Hepatic stellate cell (primary cell): ENCODE measurements at regions not wholly inside any gene's neighbourhood (a gene's known extent, or its start where the extent isn't known, plus 50 kb on each side); places are given as distances from the start of the nearest gene placed in this dataset.

Source experiments
- DNase-seq: peaks from one replicate; pipeline ENCODE4 v3.0.0; 2011; ENCODE audit warnings: low spot score

DNA sequence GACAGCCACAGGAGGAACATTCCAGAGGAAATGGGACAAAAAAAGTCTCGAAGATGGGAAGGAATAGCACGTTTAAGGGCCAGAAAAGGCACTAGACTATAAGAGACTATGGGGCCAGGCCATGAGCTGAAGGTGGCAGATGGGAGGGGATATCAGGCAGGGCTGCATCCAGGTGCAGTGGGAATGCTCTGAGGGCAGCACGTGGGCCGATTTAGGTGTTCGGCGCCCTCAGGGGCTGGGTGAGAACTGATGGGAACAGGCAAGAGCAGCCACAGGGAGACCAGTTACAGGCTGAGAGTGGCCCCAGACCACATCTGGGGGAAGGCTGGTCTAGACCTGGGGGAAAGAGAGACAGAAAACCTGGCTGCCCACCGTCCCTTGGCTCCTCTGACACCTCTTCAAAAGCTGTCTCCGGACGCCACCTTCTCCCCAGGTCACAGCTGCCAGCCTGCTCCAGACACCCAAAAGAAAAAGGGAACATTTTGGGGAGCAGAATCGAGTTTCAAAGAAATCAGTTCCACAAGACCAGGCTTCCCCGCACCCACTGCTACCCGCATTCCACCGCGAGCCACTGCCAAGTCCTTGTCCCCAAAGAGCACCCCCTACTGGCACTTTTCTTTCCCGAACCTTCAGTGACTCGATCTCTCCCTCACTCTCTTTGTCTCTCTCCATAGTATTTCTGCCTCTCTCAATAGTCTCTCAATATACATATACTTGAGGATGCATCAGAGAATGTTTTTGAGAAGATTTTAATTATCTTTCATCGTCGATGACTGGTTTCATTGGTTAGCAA is 190.1 kb upstream of the AGAP1 start:
- DNase-seq, result no peak

DNA sequence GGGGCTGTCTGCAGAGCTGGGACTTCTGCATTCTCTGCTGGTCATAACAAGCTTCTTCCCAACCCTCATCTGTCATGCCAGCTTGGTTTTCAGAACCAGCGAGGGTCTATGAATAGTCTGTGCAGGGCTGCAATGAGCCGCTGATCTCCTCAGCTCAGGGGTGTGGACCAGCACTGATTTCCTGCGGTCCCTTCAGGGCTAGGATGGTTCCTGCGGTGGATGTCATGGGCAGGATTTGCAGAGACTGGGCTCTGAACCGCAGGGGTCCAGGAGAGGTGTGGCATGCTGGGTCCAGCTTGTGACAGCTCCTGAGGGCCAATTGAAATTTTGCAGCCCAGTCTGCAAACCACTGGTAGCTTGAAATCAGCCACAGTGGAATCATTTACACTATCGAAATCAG is 188.2 kb upstream of the AGAP1 start:
- DNase-seq, result no peak

DNA sequence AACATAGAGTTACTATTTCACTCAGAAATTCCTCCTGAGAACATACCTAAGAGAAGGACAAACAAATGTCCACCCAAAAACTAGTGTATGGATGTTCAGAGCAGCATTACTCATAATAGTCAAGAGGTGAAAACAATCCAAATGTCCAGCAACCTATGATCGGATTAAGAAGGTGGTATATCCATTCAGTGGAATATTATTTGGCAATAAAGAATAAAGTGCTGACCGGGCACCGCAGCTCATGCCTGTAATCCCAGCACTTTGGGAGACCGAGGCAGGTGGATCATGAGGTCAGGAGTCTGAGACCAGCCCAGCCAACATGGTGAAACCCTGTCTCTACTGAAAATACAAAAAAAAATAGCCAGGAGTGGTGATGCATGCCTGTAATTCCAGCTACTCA is 182.8 kb upstream of the AGAP1 start:
- no peak for DNase-seq

- no peak for DNase-seq
Measured at GRCh38 chr2:235312571-235312970, 181.3 kb upstream of the AGAP1 start.

DNA sequence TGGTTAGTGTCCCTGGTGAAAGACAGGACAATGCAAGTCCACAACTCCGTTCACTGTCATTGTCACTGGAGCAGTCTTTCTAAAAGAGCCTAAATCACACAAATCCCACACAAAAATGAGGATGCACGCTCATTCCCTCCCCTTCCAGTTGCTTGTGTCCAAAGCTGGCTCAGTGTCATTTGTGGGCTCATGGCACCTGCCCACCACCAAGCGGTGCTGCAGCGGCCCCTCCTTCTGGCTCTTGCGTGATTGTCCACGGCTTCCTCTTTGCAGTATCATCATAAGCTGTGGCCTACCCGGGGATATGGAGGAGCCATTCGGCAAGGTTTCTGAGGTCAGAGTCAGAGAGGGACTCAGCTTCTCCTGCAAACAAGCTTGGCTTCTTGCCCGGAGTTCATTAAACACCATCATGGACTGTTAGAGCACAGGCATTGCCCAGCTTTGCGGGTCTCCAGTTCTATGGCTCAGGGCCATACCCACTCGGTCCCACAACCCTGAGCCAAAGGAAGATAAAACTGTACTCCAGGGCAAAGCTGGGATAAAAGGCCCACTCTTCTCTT is 179.4 kb upstream of the AGAP1 start:
- DNase-seq, result no peak

- no peak for DNase-seq
Measured at GRCh38 chr2:235319095-235319494, 174.7 kb upstream of the AGAP1 start.

DNA sequence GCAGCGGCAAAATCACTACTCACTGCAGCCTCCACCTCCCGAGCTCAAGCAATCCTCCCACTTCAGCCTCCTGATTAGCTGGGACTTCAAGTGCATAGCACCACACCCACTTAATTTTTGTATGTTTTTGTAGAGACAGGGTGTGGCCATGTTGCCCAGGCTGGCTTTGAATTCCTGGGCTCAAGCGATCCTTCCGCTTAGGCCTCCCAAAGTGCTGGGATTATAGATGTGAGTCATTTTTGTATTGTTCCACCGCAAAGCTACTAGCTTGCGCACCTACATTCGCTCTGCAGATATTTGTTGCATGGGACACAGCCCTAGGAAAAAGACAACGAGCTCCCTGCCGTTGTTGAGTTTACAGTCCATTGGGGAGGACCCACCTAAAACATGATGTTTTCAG is 173.5 kb upstream of the AGAP1 start:
- DNase-seq, result no peak

- no peak for DNase-seq
Measured at GRCh38 chr2:235324324-235324723, 169.5 kb upstream of the AGAP1 start.

- no peak for DNase-seq
Measured at GRCh38 chr2:235325151-235325550, 168.7 kb upstream of the AGAP1 start.

- no peak for DNase-seq
Measured at GRCh38 chr2:235328991-235329390, 164.9 kb upstream of the AGAP1 start.

- DNase-seq, result no peak
Measured at GRCh38 chr2:235330775-235331451, 162.9 kb upstream of the AGAP1 start.

GRCh38 chr2:235332240-235332890 is 161.5 kb upstream of the AGAP1 start:
- DNase-seq, result no peak

DNA sequence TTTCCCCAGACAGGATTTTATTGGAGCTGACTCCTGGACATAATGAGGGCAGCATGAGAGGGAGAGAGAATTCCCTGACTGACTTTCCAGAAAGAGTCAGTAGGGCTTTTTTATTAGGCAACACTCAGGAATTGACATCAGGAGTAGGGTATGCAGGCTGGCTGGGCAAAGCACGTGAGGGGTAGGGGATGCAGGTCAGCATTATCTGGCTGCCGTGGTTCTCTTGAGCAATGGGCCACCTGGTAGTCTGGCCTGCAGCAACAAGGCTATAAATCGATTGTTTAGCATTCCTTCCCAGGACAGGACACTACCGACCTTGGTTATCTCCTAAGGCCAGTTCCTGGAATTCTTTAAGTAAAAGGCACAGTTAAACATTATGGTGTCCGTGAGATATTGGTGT is 160.8 kb upstream of the AGAP1 start:
- DNase-seq, result no peak

- no peak for DNase-seq
Measured at GRCh38 chr2:235334179-235334578, 159.7 kb upstream of the AGAP1 start.

- DNase-seq, result no peak
Measured at GRCh38 chr2:235343156-235343774, 150.6 kb upstream of the AGAP1 start.

GRCh38 chr2:235343869-235344268 is 150.0 kb upstream of the AGAP1 start:
- DNase-seq, result no peak

- DNase-seq, result no peak
Measured at GRCh38 chr2:235345745-235346144, 148.1 kb upstream of the AGAP1 start.

DNA sequence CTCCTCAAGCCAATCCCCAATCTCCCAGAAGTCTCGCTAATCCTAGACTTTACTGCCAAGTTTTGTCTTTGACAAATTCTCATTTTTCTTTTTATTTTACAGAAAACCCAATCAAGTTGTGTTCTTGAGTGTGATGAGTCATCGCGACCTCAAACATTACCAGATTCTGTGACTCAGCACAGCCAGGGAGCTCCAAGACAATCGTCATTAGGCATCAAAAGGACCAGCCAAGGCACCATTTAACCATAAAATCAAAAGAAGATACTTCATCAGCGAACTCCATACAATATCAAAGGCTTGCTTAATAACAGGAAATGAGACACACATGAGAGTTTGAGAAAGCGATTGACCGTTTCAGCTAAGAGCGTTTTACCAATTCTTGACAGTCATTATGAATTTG is 146.2 kb upstream of the AGAP1 start:
- no peak for DNase-seq

DNA sequence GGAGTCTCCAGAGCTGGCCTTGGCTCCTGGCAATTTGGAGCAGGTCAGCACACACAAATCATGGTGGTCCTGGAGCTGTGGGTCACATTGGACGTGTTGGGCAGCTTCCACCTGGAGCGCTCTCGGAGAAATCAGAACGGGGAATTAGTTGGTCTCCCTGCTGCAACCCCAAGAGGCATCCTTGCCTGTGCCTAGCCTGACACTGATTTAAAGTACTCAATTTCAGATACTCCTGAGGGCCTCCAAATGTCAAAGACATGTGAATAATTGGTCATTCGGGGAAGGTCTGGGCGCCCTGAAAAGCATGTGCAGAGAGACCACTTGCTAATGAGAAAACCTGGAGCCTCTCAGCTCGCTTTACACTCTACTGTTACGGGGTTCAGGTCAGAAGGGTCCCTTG is 145.5 kb upstream of the AGAP1 start:
- no peak for DNase-seq

DNA sequence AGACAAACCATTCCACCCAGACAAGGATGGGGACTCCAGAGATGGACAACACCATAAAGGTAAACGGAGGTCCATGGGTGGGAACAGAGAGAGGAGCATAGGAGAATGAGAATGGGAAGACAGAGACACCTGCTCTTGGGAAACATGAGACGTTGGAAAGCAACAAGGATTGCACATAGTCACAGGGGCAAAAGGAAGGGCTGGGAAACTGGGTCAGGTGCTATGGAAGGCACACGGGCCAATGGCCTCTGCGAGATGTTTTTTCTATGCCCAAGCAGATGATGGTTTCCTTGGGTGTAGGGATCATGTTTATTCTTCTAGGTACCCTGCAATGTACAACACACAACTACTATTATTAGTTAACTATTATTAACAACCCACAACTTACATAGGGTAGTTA is 143.6 kb upstream of the AGAP1 start:
- no peak for DNase-seq

DNA sequence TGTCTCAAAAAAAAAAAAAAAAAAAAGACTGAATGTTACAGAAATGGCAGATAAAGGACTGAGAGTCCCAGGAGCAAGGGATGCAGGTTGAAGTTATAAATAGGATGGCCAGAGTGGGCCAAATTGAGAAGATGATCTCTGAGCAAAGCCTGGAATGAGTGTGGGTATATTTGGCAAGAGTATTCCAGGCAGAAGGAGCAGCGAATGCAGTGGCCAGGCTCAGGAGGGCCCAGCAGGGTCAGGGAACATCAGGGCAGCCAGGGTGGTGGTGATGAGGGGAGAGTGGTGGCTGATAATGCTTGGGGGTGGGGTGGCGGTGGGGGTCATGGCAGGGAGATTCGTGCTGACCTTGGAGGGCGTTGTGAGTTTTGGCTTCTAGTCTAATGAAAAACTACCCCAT is 141.3 kb upstream of the AGAP1 start:
- no peak for DNase-seq

DNA sequence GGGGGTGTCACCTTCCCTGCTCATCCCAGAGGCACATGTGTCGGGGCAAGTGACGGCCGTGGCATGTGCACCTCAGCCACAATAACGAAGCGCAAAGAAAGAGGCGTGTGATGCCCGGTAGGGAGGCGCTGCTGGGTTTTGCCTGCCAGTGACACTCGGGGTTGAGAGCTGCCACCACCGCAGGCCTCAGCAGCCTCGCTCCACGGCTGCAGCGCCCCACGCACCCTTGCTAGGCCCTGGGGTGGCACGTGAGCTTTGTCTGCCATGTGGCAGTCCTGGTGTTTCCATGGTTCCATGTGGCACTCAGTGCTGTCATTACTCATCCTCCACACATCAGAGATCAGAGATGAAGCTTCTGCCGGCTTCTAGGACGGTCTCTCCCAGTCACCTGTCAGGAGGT is 136.0 kb upstream of the AGAP1 start:
- no peak for DNase-seq
